ENCODE measurements at regions not wholly inside any gene's neighbourhood (a gene's known extent, or its start where the extent isn't known, plus 50 kb on each side); places are given as distances from the start of the nearest gene placed in this dataset.
"Not testable (repeated sequence)": the region's sequence is repeated elsewhere in the genome, so short reads cannot be mapped to it uniquely, and the experiment has no call there.

DNA sequence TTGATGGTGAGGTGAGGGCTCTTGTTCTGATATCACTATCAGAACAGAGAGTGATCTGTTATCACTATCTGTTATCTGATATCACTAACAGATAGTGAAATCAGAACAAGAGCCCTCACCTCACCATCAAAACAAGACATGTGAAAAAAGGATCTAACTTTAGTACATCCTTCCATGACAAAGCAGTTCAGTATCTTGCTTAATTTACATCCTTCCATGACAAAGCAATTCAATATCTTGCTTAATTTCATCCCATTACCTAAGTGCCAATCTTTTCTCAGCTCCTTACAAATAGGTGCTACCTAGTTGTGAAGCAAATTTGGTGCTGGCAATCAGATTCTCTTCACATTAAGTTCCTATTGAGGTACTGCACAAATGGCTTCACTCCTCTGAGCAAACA, 1865.6 kb upstream of the FLRT2 start:
- DNase-seq, result no peak

DNA sequence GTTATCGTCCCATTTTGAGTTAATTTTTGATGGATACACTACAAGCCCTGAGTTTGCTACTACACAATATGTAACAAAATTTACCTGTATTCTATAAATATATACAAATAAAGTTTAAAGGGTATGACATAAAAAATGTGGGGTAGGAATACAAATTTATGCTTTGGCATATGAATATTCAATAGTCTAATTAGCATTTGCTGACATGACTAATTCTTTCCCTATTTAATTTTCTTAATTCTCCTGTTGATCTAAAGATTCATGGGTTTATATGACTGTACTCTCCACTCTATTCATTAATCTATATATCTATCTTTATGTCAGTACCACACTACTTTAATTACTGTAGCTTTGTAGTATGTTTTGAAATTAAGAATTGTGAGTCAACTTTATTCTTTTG, 1840.7 kb upstream of the FLRT2 start:
- no peak for DNase-seq

DNA sequence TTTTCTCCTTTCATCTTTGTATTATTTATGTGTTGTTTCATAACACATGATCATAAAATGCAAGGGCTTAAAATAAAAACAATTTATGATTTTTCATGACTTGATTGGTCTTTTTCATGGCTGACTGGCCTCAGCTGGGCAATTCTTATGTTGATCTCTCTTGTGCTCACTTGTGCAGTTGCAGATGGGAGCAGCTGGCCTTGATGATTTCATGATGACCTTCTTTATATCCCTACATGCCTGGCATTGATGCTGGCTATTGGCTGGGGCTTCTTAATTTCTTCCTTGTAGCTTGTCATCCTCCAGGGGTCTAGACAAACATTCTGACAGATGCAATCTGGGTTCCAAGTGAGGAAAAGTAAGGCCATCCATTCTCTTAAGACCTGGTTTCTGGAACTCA, 1832.8 kb upstream of the FLRT2 start:
- no peak for DNase-seq

DNA sequence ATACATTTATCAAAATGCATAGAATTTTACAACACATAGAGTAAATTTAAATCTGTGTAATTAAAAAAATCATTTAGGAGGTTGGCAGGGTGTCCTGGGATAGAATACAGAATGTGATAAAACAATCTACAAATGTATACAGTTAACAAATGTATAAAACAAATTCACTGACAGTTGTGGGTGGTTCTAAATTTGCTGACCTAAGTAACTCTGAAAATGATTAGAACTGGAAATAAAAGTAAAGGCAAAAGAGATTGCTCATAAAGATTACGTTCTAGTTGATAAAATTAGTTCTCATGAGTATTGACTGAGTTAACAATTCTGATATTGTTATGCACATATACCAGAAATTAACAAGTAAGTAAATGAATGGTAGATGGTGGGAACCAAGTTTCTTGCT, 1827.3 kb upstream of the FLRT2 start:
- no peak for DNase-seq

DNA sequence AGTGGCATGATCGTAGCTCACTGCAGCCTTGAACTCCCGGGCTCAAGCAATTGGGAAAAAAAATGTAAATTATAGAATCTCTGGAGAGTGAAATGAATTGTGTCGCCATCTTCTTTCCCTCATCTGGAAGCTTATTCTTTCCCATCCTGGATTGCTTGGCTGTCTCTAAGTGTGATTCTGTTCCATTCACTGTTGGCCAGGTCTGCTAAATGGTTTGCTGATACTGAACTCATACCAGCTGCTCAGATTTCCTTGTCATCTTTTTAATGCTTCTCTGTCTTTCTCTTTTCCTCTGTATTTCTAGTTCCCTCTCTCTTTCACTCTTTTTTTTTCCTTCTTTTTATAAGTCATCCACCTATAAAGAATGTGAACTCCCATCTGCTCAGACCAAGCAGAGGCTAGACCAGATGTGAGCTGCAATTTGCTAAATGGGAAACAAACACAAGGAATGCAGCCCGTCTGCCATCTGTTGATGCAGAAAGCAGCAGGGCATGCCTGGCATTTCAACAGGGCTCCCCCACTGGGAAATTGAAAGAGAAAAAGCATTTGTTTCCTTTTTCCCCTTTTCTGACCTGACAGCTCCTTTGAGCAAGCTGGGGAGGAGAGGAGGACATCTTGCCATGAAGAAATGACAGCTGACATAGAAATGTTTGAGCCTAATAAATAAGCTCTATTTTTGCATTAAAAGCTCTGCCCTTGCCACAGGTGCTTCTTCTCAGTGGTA, 1823.6 kb upstream of the FLRT2 start:
- DNase-seq, result no peak

DNA sequence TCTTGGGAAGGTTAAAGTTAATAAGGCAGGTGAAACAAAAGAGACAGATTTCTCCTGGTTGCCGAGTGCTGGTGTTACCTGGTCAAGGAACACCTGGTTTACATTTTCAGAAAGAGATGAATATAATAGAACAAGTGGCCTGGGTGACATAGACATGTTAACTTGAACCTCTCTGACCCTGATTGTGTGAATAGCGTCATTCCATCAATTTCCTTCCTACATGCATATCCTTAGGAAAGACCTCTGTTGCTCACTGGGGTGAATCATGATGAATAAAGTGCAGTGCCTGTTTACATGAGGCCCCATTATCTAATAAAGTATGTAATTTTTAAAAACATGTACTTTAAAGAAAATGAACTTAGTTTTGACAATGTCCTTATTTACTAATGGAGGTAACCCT, 1822.9 kb upstream of the FLRT2 start:
- no peak for DNase-seq

DNA sequence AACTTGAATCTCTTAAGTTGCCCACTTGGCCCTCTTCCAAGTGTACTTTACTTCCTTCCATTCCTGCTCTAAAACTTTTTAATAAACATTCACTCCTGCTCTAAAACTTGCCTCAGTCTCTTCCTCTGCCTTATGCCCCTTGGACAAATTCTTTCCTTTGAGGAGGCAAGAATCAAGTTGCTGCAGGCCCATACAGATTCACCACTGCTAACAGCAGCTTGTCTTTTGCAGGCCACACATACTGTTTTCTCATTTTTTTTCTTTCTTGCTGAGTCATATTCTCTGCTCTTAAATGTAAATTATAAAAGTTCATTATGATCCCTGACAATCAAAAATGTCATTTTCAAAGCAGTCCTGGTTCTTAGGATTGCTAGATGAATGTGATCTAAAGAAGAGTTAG, 1820.8 kb upstream of the FLRT2 start:
- no peak for DNase-seq

DNA sequence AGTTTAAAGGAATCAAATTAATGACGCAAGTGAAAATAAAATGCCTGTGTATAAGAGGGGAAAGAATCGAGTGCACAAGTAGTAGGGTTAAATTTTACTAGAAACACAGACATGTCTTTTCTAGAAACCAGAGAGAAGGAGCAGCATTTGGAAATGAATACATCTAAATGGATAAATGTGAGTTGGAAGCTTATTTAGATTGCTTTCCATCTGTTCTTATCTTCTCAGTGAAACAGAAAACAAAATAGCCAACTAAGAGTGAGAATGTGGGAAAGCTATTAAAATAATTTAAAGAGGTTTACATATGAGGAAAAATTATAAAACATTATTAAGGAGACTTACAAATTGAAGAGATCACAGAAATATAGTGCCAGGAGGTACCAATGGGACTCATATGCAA, 1818.9 kb upstream of the FLRT2 start:
- no peak for DNase-seq

DNA sequence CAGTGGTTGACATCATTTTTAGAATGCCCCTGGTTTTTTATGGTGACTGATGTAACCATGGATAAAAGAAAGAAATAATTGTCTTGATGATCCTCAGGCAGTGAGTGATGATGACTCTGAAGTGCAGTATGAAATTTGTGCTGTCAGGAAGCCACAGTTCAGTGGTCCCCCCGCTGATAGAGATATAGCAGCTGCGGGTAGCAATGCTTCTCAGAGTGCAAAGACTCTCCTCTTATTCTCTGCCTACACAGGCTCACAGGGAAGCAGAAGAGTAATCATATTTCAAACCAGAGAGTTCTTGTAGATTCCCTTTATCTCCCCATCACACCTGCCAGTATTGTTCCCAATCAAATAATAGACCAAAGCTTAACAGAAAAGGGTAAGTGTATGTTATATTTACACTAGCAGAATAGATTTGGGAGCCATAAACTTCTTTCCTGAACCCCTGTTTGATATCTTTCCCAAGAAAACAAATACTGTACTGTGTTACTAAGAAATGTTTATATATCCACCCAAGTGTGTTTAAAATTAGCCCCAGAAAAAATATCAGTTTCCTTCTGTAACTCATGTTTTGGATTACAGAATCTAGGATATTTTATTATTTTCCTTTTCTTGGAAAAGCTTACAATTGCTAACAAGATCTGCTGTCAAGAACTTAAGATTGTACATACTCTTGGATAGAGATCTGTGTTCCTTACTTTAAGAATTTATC, 1817.4 kb upstream of the FLRT2 start:
- no peak for DNase-seq

DNA sequence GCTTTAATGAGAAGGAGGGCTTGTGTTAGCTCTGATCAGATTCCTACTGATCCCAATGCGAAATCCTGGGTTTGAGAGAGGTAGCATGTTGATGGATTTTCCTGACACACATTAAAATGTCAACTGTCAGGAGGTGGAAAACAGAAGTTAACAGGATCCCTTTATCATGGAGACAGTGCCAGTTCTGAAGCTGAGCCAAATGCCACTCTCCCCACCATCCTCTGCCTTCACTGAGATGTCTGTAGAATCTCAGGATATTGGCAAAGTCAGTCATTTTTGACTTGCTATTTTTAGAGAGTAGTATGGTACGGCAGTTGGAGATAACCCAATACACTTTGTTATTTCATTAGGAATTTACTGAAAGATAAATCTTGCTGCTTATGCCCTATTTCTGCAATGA, 1816.2 kb upstream of the FLRT2 start:
- no peak for DNase-seq

DNA sequence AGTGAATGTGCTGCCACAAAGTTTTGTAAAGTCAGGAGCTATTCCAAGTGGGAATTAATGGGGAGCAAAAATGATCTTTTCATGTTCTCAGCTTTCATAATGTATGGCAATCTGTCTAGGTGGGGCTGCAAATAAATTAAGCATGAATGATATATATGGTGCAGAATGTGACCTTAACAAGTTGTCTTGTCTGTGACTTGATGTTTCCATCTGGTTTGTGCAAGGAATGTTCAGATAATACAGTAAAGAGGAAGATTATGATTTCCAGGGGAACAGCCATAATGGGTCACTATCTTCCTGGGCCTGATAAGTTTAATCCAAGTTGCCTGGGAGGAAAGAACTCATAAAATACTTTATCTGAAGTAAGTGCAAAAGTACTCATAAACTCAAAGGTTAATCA, 1815.8 kb upstream of the FLRT2 start:
- DNase-seq, result no peak

DNA sequence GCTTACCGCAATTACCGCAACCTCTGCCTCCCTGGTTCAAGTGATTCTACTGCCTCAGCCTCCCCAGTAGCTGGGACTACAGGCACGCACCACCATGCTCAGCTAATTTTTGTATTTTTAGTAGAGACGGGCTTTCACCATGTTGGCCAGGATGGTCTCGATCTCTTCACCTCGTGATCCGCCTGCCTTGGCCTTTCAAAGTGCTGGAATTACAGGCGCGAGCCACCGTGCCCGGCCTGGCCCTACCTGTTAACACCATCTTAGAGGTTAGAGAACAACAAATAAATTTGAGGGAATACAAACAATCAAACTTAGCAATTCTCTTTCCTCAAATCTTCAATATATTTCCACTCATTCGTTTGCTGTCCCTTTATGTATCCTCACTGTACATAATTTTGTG, 1810.5 kb upstream of the FLRT2 start:
- DNase-seq, result not testable (repeated sequence)

DNA sequence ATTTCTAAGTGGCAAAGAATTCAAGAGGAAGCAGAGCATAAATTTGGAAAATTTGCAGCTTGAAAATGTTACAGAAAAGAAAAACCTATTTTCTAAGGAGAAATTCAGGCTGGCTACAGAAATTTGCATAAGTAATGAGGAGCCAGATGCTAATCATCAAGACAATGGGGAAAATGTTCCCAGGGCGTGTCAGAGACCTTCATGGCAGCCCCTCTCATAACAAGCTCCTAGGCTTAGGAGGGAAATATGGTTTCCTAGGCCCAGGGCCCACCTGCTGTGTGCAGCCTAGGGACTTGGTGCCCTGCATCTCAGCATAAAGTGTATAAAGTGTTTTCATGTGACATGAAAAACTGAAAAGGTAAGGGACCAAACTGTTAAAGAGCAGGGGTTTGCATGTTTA, 1796.3 kb upstream of the FLRT2 start:
- no peak for DNase-seq

DNA sequence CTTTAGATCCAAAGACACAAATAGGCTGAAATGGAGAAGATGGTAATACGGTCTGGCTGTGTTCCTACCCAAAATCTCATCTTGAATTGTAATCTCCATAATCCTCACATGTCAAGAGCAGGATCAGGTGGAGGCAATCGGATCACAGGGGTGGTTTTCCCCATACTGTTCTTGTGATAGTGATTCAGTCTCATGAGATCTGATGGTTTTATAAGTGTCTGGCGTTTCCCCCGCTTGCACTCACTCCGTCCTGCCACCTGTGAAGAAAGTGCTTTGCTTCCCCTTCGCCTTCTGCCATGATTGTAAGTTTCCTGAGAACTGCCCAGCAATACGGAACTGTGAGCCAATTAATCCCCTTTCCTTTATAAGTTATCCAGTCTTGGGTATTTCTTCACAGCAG, 1795.5 kb upstream of the FLRT2 start:
- no peak for DNase-seq

DNA sequence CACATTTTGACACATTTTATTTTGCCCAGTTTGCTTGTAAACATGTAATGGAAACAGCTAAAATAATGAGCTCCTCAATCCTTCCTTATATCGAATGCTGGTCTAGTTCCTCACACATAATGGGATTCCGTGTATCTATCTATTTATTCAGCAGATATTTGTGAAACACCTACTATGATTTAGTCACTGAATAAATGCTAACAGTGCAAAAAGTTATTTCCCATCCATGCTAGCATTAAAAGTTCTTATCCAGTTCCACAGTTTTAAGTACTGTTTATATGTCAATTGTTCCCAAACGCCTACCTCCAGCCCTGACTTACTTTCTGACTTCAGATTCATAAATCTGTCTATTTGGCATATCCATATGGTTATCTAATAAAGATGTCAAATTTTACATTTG, 1788.7 kb upstream of the FLRT2 start:
- no peak for DNase-seq

DNA sequence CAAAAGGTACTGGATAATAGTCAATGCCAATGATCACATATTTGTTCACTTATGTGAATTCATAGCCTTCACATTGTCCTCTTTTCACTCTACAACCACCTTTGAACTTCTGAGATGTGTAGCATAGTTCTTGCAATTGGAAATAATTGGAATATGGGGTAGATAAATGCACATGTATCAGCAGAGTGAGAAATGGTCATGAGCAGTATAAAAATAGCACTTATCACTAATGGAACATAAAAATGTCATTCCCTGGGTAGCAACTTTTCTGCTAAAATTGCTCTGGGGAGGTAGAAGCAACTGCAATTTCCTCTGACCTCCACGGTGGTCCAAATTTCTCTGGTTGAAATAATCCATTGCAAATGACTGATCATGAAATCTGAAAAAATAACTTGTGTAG, 1785.7 kb upstream of the FLRT2 start:
- no peak for DNase-seq

DNA sequence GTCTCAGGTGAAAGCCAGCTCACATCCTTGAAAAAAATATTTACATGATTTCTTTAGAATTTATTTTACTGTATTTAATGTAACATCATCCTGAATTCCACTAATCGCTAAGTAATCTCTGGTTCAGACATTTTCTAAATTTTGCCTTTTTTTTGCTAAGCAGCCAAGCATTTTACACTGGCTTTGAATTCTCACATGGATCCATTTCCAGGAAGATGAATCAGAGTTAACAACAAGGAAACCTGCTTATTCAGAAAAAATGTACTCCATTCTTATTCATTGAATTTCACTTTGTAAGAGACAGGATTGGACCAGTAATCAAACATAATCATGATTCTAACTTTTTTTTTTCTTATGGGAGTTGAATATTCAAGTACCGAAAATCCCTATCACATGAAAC, 1785.1 kb upstream of the FLRT2 start:
- no peak for DNase-seq

DNA sequence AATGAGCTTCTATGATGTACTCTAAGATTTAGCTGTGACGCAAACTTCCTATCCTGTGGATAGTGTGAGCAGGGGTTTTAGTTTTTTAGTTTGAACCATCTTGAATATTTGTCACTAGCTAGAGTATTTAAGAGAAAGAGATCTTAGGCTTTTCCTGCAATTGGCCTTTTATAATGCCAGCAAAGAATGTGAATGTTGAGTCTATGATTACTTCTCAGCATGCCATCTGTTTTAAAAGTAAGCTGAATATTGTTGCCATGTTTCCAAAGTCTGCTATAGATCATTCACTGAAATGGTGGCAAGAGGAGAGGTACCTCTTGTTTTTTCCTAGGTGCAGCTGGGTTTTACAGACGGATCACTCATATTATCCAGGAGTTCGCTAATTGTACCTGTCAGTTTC, 1783.6 kb upstream of the FLRT2 start:
- no peak for DNase-seq

DNA sequence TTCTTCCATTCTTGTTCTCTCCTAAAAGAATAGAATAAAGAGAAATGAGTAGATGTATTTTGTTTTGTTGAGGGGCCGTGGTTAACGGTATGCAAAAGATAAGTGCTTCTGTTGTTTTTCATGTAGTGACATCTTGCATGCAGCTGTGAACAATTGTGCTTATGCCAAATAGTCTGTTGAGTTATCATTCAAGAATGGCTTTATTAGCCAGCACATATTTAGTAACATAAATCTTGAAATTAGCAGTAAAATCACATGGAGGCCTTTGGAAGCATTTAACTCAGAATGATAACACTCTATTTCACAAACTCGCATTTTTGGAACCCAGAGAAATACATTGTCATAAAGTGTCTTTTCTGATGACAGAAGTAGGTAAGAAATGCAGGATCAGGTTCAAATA, 1772.0 kb upstream of the FLRT2 start:
- no peak for DNase-seq

DNA sequence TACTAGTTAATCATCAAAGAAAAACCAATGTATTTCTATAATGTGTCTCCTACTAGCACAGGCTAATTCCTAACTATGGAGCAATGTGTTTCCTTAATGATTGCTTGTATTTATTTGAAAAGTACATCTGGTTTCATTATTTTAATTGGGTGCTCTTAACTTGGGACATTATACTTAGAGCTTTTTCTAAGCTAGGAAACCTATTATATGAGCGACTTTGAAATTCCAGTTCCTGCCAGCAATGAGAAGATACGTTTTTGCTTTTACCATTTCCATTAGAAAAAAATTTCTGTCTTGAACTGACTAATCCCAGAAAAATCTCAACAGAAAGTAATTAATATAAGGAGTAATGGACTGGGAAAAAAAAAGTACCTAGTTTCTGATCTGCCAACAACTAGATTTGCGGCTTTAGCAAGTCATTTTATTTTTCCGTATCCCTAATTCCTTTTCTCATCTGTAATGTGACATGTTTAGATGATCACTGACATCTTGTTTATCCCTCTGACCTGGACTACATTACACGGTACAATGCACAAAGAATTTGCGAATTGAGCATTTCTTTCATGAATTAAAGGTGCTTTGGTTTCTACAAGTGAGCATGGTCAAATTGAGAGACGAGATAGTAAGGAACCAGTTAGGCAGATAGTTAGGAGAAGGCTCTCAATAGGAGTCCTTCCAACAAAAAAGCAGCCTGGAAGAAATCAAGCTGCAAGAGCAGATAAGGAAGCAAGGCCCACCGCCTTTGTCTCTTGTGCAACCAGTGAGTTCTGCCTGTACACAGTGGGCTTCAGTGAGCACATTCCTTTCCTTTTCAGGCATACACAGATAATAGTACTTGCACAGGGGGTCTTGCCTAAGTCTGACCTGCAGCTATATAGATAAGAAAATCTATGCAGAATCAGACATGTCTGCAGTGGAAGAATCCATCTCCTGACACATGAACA, 1765.0 kb upstream of the FLRT2 start:
- DNase-seq, result no peak

DNA sequence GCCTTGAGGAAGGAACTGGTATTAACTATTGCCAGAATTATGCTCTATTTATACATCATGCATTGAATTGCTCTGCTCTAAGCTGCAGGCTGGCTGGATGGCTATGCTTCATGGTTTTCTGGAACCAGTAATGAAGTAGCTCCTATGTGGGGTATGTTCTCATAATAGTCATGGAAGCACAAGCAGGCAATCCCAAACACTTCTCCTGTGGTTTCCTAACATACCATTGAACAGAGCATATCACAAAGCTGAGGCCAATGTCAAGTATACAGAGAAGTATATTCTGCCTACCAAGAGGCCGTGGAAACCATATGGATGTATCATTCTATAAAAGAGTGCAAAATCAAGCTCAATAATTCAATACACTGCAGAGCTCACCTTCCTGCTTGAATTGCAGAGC, 1752.4 kb upstream of the FLRT2 start:
- no peak for DNase-seq

DNA sequence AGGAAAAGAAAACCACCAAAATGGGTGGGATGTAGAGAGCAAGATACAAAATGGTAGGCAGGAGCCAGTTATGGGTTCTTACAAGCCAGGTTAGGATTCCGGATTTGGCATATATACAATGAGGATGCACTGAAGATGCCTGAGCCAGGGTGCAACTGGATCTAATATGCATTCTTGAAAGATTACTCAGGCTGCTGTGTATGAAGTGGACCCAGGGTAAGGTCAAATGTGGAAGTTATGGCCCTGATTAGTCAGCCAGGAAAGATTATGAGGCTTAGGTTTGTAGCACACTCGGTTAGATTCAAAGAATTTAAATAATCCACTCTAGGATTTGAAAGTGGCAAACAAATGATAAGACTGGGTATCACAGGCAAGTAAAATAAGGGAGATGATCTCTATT, 1750.7 kb upstream of the FLRT2 start:
- DNase-seq, result no peak

DNA sequence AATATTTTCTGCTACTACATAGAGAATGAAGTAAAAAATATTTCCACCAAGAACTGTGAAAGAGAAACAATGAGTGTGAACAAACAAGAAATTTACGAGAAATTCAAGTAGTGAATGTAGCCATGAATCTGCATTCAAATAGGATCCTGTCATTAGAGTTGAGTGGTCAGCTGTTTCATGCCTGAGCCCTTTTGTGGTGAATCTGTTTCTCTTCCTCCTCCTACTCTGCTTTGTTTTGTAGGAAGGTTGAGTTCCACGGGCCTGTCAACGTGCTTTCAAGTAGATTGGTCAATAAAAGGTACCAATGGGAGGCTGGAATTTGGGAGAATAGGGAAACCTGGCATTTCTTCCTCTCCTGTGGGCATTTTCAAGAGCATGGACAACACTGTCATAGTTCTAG, 1749.6 kb upstream of the FLRT2 start:
- DNase-seq, result no peak

DNA sequence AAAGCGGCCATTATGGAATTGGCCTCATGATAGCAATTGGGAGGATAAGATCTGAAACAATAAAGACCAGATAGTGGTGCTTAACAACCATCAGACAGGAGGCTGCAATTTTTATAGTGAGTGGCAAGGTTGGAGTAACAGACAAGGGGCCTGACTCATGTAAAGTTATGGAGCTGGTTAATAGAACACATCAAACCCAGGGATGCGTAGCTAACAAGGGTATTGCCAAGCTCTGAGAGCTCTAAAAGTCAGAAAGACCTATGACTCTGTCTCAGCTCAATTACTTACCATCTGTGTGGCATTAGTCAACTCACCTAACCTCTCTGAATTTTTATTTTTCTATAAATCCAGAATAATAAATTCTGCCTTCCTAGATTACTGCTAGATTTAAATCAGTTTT, 1731.5 kb upstream of the FLRT2 start:
- DNase-seq, result no peak

Measured in GDM1 (cell line).